RWPE2 (cell line): ENCODE measurements at regions not wholly inside any gene's neighbourhood (a gene's known extent, or its start where the extent isn't known, plus 50 kb on each side); places are given as distances from the start of the nearest gene placed in this dataset.

Experiments
- ATAC-seq: fragments of 200-7000 bp; cut with Tn5 transposase; 3 replicates; pipeline ENCODE4 v1.9.1; 2021; ENCODE audit warnings: low read depth
- DNase-seq: peaks from one replicate; pipeline ENCODE4 v3.0.0-alpha.2; 2020; ENCODE audit warnings: low spot score
- H3K27ac ChIP-seq: fragments of 450-650 bp; 2 replicates; pipeline ENCODE4 v1.5.1; 2017; ENCODE audit warnings: mild to moderate bottlenecking; ENCODE audit not compliant: poor library complexity, severe bottlenecking
- H3K27me3 ChIP-seq: fragments of 250-450 bp; sonication (Bioruptor Pico); 2 replicates; pipeline ENCODE4 v1.5.1; 2021; ENCODE audit warnings: mild to moderate bottlenecking, moderate library complexity; ENCODE audit not compliant: insufficient read depth, poor library complexity, severe bottlenecking
- H3K36me3 ChIP-seq: fragments of 250-450 bp; sonication (Bioruptor Pico); 2 replicates; pipeline ENCODE4 v1.5.1; 2020; ENCODE audit warnings: low read depth, mild to moderate bottlenecking, moderate library complexity
- H3K4me1 ChIP-seq: fragments of 250-450 bp; sonication (Bioruptor Pico); 2 replicates; pipeline ENCODE4 v1.5.1; 2021; ENCODE audit warnings: mild to moderate bottlenecking, moderate library complexity; ENCODE audit not compliant: insufficient read depth, poor library complexity, severe bottlenecking
- H3K4me3 ChIP-seq: fragments of 250-450 bp; sonication (Bioruptor Pico); 2 replicates; pipeline ENCODE4 v1.5.1; 2021; ENCODE audit warnings: mild to moderate bottlenecking, moderate library complexity; ENCODE audit not compliant: severe bottlenecking
- H3K9me3 ChIP-seq: fragments of 250-450 bp; sonication (Bioruptor Pico); 2 replicates; pipeline ENCODE4 v1.5.1; 2021; ENCODE audit warnings: mild to moderate bottlenecking, moderate library complexity; ENCODE audit not compliant: severe bottlenecking
- TF ChIP-seq, protein P1 (sequence below): fragments of 450-650 bp; IDR thresholded peaks from one replicate; pipeline ENCODE4 v1.5.1; 2017; ENCODE audit warnings: mild to moderate bottlenecking, moderate library complexity; ENCODE audit not compliant: poor library complexity, severe bottlenecking

DNA sequence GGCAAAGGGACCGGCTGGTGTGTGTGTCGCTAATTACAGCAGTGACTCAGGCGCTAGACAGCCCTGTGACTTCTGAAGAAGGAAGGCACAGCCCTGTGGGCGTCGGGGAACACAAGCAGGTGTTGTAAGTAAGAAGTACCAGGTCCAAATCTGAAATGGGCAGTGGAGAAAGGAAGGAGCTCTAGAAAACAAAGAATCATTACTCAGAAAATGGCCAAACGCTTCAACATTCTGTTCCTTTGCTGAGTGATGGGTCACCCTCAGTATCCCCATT lies 106.8 kb downstream of the PXDC1 start:
- ATAC-seq = no peak
- Histone ChIP-seq H3K4me1 (no peaks in the 10 kb centered on the region), H3K9me3 (peaks cover 3% of the 10 kb centered on the region), H3K27me3 (no peaks in the 10 kb centered on the region), H3K4me3 (no peak overlapping the region), H3K36me3 (no peaks in the 10 kb centered on the region), H3K27ac (no peak overlapping the region)
- TF ChIP-seq, protein P1, sequence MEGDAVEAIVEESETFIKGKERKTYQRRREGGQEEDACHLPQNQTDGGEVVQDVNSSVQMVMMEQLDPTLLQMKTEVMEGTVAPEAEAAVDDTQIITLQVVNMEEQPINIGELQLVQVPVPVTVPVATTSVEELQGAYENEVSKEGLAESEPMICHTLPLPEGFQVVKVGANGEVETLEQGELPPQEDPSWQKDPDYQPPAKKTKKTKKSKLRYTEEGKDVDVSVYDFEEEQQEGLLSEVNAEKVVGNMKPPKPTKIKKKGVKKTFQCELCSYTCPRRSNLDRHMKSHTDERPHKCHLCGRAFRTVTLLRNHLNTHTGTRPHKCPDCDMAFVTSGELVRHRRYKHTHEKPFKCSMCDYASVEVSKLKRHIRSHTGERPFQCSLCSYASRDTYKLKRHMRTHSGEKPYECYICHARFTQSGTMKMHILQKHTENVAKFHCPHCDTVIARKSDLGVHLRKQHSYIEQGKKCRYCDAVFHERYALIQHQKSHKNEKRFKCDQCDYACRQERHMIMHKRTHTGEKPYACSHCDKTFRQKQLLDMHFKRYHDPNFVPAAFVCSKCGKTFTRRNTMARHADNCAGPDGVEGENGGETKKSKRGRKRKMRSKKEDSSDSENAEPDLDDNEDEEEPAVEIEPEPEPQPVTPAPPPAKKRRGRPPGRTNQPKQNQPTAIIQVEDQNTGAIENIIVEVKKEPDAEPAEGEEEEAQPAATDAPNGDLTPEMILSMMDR = no peak
- no peak for DNase-seq

DNA sequence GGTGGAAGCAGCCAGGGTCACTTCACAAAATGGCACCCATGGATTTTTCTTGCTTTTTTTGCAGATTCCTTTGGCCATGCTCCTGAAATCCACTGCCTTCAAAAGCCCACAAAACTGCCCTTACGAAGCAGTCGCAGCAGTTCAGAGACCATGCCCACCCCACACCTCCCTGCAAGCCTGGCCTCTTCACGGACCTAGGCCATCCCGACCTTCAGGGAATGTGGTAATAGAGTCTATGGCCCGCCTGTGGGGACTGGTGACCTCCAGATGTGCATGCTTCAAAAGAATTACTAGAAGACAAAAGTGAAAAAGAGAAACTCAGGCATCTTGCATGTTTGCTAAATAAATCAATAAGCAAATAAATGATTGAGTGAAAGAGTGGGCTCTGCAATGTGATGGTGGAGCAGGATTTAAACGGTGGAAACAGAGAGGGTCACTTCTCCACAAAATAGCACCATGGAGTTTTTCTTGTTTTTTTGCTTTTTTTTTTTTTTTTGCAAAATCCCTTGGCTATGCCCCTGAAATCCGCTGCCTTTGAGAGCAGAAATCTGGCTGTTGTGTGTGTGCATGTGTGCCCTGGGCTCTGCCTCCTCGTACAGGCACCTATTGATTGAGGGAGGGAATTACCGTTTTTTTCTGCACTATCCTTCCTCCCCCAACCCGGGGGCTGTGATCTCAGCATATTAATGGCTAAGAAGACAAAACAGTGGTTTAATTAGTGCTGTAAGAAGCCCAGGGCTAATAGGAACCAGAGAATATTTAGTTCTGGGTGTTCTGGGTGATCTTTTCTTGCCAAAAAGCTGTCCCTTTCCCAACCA lies 107.4 kb downstream of the PXDC1 start:
- Histone ChIP-seq H3K27me3 (no peaks in the 10 kb centered on the region), H3K9me3 (peaks cover 3% of the 10 kb centered on the region), H3K4me1 (no peaks in the 10 kb centered on the region), H3K27ac (no peak overlapping the region), H3K36me3 (no peaks in the 10 kb centered on the region), H3K4me3 (no peak overlapping the region)
- DNase-seq (no peak), ATAC-seq (no peak)
- TF ChIP-seq, protein P1 = no peak

DNA sequence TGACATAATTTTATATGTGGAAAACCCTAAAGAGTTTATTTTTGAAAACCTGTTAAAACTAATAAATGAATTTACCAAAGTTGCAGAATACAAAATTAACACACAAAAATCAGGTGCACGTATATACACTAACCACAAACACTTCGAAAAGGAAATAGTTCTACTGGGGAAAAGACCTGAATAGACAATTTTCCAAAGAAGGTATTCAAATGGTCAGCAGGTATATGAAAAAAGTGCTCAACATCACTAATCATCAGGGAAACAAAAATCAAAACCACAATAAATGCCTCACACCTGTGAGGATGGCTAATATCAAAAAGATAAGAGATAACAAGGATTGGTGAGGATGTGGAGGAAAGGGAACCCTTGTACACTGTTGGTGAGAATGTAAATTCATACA lies 110.6 kb downstream of the PXDC1 start:
- Histone ChIP-seq H3K27ac (no peak overlapping the region), H3K27me3 (no peaks in the 10 kb centered on the region), H3K9me3 (no peaks in the 10 kb centered on the region), H3K36me3 (no peaks in the 10 kb centered on the region), H3K4me3 (no peak overlapping the region), H3K4me1 (no peaks in the 10 kb centered on the region)
- ATAC-seq (no peak), DNase-seq (no peak)
- TF ChIP-seq, protein P1 = no peak

DNA sequence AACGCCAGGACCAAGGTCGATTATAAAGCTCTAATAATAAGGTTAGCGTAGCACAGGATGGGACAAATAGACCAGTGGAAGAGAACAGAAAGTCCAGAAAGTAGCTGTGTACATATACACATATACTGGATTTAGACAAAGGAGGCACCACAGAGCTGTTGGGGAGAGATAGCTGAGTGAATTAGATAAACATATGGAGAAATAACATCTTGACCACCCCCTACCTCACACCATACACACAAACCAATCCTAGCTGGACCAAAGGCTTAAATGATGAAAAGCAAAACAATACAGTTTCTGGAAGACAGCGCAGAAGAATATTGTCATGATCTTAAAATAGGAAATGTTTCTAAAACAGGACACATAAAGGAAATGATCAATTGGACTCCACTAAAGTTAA lies 112.9 kb downstream of the PXDC1 start:
- DNase-seq (no peak), ATAC-seq (no peak)
- Histone ChIP-seq H3K4me1 (no peaks in the 10 kb centered on the region), H3K27ac (no peak overlapping the region), H3K4me3 (no peak overlapping the region), H3K27me3 (no peaks in the 10 kb centered on the region), H3K9me3 (no peaks in the 10 kb centered on the region), H3K36me3 (no peaks in the 10 kb centered on the region)
- TF ChIP-seq, protein P1 = no peak

DNA sequence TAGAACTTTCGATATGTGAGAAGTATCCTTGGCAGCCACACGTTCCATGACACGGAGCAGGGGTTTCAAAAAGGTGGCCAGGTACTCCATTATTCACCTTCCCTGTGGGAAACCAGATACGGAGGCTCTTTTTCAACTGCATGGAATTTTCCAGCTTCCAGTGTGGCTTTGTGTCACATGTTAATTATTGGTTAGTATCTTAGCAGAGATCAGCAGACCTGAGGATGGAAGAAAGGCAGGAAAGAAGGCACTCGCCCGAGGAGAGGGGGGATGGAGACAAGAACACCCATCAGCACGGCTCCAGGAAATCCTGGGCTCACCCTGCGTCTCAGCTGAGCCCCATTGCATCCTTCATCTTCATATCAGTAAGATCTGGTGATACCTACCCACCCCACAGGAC lies 115.5 kb downstream of the PXDC1 start:
- TF ChIP-seq, protein P1 = no peak
- DNase-seq (no peak), ATAC-seq (no peak)
- no peaks in the 10 kb centered on the region for H3K9me3 ChIP-seq
- no peaks in the 10 kb centered on the region for H3K27me3 ChIP-seq
- H3K36me3 ChIP-seq = no peaks in the 10 kb centered on the region
- H3K4me3 ChIP-seq = no peak overlapping the region
- no peak overlapping the region for H3K27ac ChIP-seq
- H3K4me1 ChIP-seq = no peaks in the 10 kb centered on the region
